B cell (primary cell): ENCODE measurements at regions not wholly inside any gene's neighbourhood (a gene's known extent, or its start where the extent isn't known, plus 50 kb on each side); places are given as distances from the start of the nearest gene placed in this dataset.

Experiments
- ATAC-seq: fragments of 200-7000 bp; cut with Tn5 transposase; one replicate; pipeline ENCODE4 v1.10.0; 2021; ENCODE audit warnings: low read depth, mild to moderate bottlenecking, moderate number of reproducible peaks, moderate library complexity
- CTCF ChIA-PET: fragments of 350-600 bp; sonication (Branson Sonifier 250); formaldehyde crosslinking; loops from one replicate; lab custom pipeline; 2021; ENCODE audit warnings: antibody characterized with exemption, inconsistent platforms; lab: Charles Lee
- POLR2A ChIA-PET: fragments of 350-600 bp; sonication (Branson Sonifier 250); formaldehyde crosslinking; loops from one replicate; lab custom pipeline; 2021; ENCODE audit warnings: antibody characterized with exemption; lab: Charles Lee
- DNase-seq: peaks from one replicate; pipeline ENCODE4 v3.0.0; 2013
- H2AFZ ChIP-seq: 2 replicates; pipeline ENCODE4 v1.6.1; 2012; ENCODE audit warnings: mild to moderate bottlenecking, low read depth, low read length; ENCODE audit not compliant: insufficient read depth, poor library complexity, severe bottlenecking
- H3K27ac ChIP-seq, 2 donors: 1 replicate in 1 of 2; 2 replicates in 1 of 2; pipeline ENCODE4 v1.5.1; 2012 to 2013; ENCODE audit warnings: low read length in 2 of 2, mild to moderate bottlenecking in 2 of 2, moderate library complexity in 1 of 2
- H3K27me3 ChIP-seq, 4 experiments: fragments of 200-600 bp in 1 of 4; sonication (generic) in 1 of 4; replicated peaks in 1 of 4; 1 replicate in 2 of 4; 2 replicates in 2 of 4; pipeline versions ENCODE4 v1.6.1 to v1.7.0; 2013 to 2016; ENCODE audit warnings: low read length in 3 of 4, mild to moderate bottlenecking in 2 of 4, mixed read lengths in 1 of 4, moderate library complexity in 1 of 4; ENCODE audit not compliant: insufficient read depth in 4 of 4, control insufficient read depth in 3 of 4; ENCODE audit errors: control extremely low read depth in 1 of 4
- H3K36me3 ChIP-seq, 2 experiments: replicated peaks in 1 of 2; 1 replicate in 1 of 2; 2 replicates in 1 of 2; pipeline versions ENCODE4 v1.6.1 to v1.7.1; 2013; ENCODE audit warnings: low read length in 1 of 2; ENCODE audit not compliant: insufficient read depth in 2 of 2, control insufficient read depth in 1 of 2; ENCODE audit errors: control extremely low read depth in 1 of 2, extremely low read depth in 1 of 2
- H3K4me1 ChIP-seq, 2 donors: fragments of 200-600 bp in 1 of 2; sonication (generic) in 1 of 2; 1 replicate in 1 of 2; 2 replicates in 1 of 2; pipeline versions ENCODE4 v1.5.1 to v1.6.1; 2013 to 2017; ENCODE audit warnings: low read length in 2 of 2; ENCODE audit not compliant: control insufficient read depth in 2 of 2, insufficient read depth in 2 of 2
- H3K4me2 ChIP-seq: replicated peaks from 2 replicates; pipeline ENCODE3; 2012; ENCODE audit warnings: mild to moderate bottlenecking, low read depth, low read length; ENCODE audit not compliant: poor library complexity, severe bottlenecking
- H3K4me3 ChIP-seq, 5 experiments: fragments of 200-600 bp in 1 of 5; sonication (generic) in 1 of 5; 1 replicate in 3 of 5; 2 replicates in 2 of 5; pipeline versions ENCODE4 v1.5.1 to v1.7.0; 2011 to 2016; ENCODE audit warnings: low read length in 4 of 5, mild to moderate bottlenecking in 4 of 5, low read depth in 2 of 5, control low read depth in 1 of 5, moderate library complexity in 1 of 5; ENCODE audit not compliant: insufficient read depth in 1 of 5; ENCODE audit errors: control extremely low read depth in 1 of 5, extremely low read depth in 1 of 5
- H3K79me2 ChIP-seq: fragments of 200-600 bp; sonication (generic); one replicate; pipeline ENCODE4 v1.6.0; 2016; ENCODE audit warnings: low read length; ENCODE audit not compliant: control insufficient read depth, insufficient read depth
- H3K9ac ChIP-seq: fragments of 200-600 bp; sonication (generic); 2 replicates; pipeline ENCODE4 v1.6.1; 2017; ENCODE audit warnings: mild to moderate bottlenecking, low read length, moderate library complexity
- H3K9me3 ChIP-seq, 3 donors: one replicate each; pipeline versions ENCODE4 v1.6.1 to v1.7.1; 2013; ENCODE audit warnings: low read length in 2 of 3; ENCODE audit not compliant: control insufficient read depth in 2 of 3, insufficient read depth in 1 of 3; ENCODE audit errors: control extremely low read depth in 1 of 3
- H4K20me1 ChIP-seq: 2 replicates; pipeline ENCODE4 v1.6.0; 2012; ENCODE audit warnings: mild to moderate bottlenecking, low read length; ENCODE audit not compliant: insufficient read depth, control insufficient read depth, poor library complexity, severe bottlenecking
- H3K27ac Mint-ChIP-seq: one replicate; pipeline ENCODE4 v1.8.0; 2021; ENCODE audit warnings: mixed read lengths
- H3K27me3 Mint-ChIP-seq: one replicate; pipeline ENCODE4 v1.8.0; 2021; ENCODE audit warnings: mixed read lengths
- H3K4me1 Mint-ChIP-seq: one replicate; pipeline ENCODE4 v1.8.0; 2021; ENCODE audit warnings: mixed read lengths
- H3K4me3 Mint-ChIP-seq: one replicate; pipeline ENCODE4 v1.8.0; 2021; ENCODE audit warnings: mixed read lengths
- H3K9me3 Mint-ChIP-seq: one replicate; pipeline ENCODE4 v1.8.0; 2022; ENCODE audit warnings: mixed read lengths; ENCODE audit not compliant: insufficient read depth
- EZH2 ChIP-seq: IDR thresholded peaks from 2 replicates; pipeline ENCODE4 v1.6.1; 2012; ENCODE audit warnings: borderline replicate concordance, low read depth, mild to moderate bottlenecking, moderate library complexity, low read length; ENCODE audit not compliant: insufficient read depth, poor library complexity, severe bottlenecking
- WGBS: methylation state at CpG from one replicate; pipeline ENCODE4 v1.1.5; 2013; ENCODE audit warnings: missing lambda C conversion rate; ENCODE audit not compliant: insufficient coverage; 5-methylcytosine and 5-hydroxymethylcytosine counted together
- intact Hi-C: fragments of 100-400 bp; cut with micrococcal nuclease; formaldehyde crosslinking; loops from one replicate; pipeline ENCODE4 v1.10.0; 2022
- TF ChIP-seq, protein P1 (sequence below): fragments of 200-600 bp; IDR thresholded peaks from one replicate; pipeline ENCODE4 v1.8.0; 2022; ENCODE audit warnings: antibody characterized with exemption, mild to moderate bottlenecking

GRCh38 chr6:15793826-15794225 is 131.0 kb upstream of the DTNBP1 start:
- Histone ChIP-seq H3K9ac (no peak overlapping the region), H3K4me1 (no peaks in the 10 kb centered on the region), H2AFZ (no peak overlapping the region), H3K27ac (no peak overlapping the region), H3K79me2 (no peaks in the 10 kb centered on the region), H3K4me3 (no peak overlapping the region), H3K36me3 (no peaks in the 10 kb centered on the region), H3K4me2 (no peak overlapping the region), H3K27me3 (no peaks in the 10 kb centered on the region), H3K9me3 (peaks cover 0 to 17% (median 14%) of the 10 kb centered on the region in 3 donors), H4K20me1 (no peaks in the 10 kb centered on the region)
- intact Hi-C loops, result no loop called here
- Mint-ChIP-seq H3K4me3 (no peak overlapping the region), H3K27me3 (no peaks in the 10 kb centered on the region), H3K27ac (no peak overlapping the region), H3K9me3 (peaks cover 10% of the 10 kb centered on the region), H3K4me1 (no peaks in the 10 kb centered on the region)
- ATAC-seq, result no peak
- TF ChIP-seq EZH2, result no peak
- TF ChIP-seq, protein P1, sequence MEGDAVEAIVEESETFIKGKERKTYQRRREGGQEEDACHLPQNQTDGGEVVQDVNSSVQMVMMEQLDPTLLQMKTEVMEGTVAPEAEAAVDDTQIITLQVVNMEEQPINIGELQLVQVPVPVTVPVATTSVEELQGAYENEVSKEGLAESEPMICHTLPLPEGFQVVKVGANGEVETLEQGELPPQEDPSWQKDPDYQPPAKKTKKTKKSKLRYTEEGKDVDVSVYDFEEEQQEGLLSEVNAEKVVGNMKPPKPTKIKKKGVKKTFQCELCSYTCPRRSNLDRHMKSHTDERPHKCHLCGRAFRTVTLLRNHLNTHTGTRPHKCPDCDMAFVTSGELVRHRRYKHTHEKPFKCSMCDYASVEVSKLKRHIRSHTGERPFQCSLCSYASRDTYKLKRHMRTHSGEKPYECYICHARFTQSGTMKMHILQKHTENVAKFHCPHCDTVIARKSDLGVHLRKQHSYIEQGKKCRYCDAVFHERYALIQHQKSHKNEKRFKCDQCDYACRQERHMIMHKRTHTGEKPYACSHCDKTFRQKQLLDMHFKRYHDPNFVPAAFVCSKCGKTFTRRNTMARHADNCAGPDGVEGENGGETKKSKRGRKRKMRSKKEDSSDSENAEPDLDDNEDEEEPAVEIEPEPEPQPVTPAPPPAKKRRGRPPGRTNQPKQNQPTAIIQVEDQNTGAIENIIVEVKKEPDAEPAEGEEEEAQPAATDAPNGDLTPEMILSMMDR, result no peak
- CTCF ChIA-PET, result no interaction called here
- POLR2A ChIA-PET, result interaction anchor here (0.6 kb wide), 1 partner anchor 387 kb away, joined by 3 read pairs; no protein-coding TSS in a partner anchor
- DNase-seq, result no peak

DNA sequence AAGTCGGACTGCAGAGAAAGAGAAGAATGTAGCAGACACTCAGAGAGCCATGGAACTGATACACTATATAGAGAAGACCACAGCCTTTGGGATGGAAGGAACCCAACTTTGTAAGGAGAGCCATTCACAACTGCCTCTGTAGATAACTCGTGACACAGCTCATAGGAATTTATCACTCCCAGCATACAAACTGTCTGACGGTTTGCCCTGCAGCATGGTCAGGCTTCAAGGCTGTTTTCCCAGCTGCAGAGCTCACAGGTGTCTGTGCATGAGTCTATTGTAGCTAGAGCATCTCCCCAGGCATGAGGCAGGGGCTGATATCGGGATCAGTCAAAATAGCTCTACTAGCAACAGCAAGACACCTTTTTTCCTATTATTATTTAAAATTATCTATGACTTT is 130.5 kb upstream of the DTNBP1 start:
- no peak for TF ChIP-seq EZH2
- TF ChIP-seq, protein P1, result no peak
- Histone ChIP-seq H3K4me1 (no peaks in the 10 kb centered on the region), H3K79me2 (no peaks in the 10 kb centered on the region), H2AFZ (no peak overlapping the region), H3K4me2 (no peak overlapping the region), H3K4me3 (no peak overlapping the region), H3K27me3 (no peaks in the 10 kb centered on the region), H3K27ac (no peak overlapping the region), H3K9me3 (peaks cover 0 to 13% (median 12%) of the 10 kb centered on the region in 3 donors), H3K9ac (no peak overlapping the region), H3K36me3 (no peaks in the 10 kb centered on the region), H4K20me1 (no peaks in the 10 kb centered on the region)
- no peak for ATAC-seq
- Mint-ChIP-seq H3K27me3 (peaks cover 3% of the 10 kb centered on the region), H3K9me3 (peaks cover 8% of the 10 kb centered on the region), H3K4me1 (no peaks in the 10 kb centered on the region), H3K4me3 (no peak overlapping the region), H3K27ac (no peak overlapping the region)
- POLR2A ChIA-PET, result interaction anchor here (0.6 kb wide), 1 partner anchor 26 kb away, joined by 3 read pairs; no protein-coding TSS in a partner anchor
- intact Hi-C loops, result no loop called here
- DNase-seq, result no peak
- no CpG with 5 or more reads among the region's 4 CpGs for WGBS
- CTCF ChIA-PET, result no interaction called here
